HG02678 (cell line): ENCODE measurements at regions not wholly inside any gene's neighbourhood (a gene's known extent, or its start where the extent isn't known, plus 50 kb on each side); places are given as distances from the start of the nearest gene placed in this dataset.

Experiments
- ATAC-seq: cut with Tn5 transposase; IDR thresholded peaks from one replicate; pipeline ENCODE4 v1.9.1; 2021; ENCODE audit warnings: mild to moderate bottlenecking, moderate library complexity; ENCODE audit not compliant: unreplicated experiment

DNA sequence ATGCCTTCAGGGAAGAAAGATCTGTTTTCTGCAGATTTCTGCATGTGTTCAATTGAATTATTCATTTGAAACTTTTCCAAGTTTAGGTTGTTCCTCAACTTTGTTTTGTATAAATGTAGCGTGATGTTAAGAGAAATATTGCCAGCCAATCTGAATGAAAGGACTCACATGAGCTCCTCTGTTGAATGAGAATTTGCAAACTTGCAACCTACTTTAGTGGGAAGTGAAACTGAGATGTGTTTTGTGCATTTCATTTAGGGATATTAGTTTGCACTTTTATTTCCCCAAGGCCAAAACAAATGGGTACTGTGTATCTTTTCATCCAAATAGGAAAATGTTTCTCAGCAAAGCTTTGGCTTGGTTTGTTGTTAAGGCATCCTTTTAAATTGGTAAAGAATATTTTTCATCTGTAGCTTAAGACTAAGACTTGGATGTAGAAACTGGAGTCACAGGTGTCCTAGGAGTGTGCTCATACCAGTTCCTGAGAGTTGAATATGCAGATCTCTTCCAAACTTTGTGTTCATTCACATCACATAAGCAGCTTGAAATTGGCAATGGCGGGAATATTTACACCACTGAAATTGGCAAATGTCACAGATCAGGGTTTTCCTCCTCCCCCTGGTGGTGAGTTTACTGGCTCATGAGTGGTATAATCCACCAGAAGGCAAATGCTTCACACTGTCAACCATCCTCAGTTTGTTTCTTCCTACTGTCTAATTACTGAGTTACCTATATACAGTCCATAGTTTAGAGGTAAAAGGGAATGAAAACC lies 193.6 kb upstream of the BANK1 start:
- peak; percentile 57 for ATAC-seq

DNA sequence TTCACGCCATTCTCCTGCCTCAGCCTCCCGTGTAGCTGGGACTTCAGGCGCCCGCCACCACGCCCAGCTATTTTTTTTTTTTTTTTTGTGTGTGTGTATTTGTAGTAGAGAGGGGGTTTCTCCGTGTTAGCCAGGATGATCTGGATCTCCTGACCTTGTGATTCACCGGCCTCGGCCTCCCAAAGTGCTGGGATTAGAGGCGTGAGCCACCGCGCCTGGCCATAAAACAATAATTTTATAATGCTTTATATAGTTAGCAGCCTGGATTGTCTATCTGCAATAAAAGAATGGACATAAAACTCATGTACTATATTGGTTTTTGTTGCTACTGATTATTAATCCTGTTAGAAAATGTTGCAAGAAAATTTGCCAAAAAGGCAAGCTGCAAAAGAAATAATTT lies 195.9 kb upstream of the BANK1 start:
- ATAC-seq, result no peak

DNA sequence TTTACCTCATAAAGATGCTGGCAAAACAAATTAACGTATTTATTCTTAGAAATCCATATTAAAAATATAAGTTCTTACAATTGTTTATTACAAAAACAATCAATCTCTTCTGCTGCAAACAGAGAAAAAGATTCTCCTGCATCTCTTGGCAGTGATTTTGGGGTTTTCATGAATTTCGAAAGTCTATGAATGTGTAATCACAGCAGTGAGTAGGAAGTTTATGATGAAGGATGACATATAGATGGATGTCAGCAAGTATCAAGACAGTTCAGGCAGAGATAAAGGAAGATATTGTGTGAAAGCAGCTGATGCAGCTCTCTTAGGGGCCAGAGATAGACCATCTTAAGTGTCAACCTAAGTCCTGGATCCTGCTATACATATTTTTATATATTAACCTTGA lies 196.9 kb upstream of the BANK1 start:
- ATAC-seq, result no peak

DNA sequence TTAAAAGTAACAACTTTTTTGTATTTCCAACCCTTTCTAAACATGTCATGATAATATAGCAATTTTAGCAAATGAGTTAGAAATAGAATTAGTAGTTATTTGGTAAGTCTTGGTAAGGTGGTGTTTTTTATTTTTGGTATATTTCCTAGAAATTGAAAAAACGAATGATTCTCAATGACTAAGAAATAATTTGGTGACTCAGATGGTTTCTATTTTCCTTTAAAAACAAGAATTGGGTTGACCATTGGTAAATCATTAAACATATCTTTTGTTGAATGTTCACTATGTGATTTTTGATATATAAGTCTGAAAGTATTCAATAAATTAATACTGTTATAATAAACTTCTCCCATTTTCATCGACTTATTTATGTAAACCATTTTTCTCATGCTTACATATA lies 206.2 kb upstream of the BANK1 start:
- ATAC-seq, result no peak

DNA sequence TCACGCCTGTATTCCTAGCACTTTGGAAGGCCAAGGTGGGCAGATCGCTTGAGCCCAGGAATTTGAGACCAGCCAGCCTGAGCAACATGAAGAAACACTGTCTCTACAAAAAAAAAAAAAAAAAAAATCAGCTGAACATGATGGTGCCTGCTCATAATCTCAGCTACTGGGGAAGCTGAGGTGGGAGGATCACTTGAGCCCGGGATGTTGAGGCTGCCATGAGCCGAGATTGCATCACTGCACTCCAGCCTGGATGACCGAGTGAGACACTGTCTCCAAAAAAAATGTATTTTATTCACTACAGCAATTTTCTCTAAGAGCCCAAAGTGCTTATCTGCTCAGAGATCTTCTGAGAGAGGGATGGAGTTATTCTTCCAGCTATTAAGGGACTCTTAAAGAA lies 215.8 kb upstream of the PPP3CA start:
- ATAC-seq, result no peak

DNA sequence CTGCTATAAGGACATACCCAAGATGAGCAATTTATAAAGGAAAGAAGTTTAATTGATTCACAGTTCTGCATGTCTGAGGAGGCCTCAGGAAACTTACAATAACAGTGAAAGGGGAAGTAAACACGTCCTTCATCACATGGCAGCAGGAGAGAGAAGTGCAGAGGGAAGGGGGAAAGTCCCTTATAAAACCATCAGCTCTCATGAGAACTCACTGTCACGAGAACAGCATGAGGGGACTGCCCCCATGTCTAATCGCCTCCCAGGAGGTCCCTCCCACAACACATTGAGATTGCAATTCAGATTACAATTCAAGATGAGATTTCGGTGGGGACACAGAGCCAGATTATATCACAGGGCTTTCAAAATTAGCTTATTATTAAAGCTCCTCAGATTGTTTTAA lies 209.5 kb upstream of the PPP3CA start:
- no peak for ATAC-seq

DNA sequence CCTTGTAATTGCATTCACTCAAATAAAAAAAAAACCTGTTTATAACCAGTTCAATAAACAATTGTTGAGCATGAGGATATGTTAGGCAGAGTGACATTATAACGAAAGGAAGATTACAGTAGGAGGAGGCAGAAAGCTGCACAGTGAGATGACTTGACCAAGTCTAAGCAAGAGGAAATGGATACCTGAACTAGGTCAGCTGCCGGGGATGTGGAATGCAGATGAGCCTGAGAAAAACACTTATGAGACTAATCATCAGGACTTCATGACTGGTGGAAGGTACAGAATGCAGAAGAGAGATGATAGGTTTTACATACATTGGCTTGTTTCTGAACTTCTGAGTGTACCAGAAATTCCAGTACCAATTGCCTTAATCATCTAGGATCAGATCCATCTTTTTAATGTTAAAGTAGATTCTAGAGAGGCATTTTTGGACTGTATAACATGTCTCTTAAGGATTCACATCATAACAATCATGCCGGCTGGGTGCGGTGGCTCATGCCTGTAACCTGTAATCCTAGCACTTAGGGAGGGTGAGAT lies 208.1 kb upstream of the PPP3CA start:
- ATAC-seq, result no peak

DNA sequence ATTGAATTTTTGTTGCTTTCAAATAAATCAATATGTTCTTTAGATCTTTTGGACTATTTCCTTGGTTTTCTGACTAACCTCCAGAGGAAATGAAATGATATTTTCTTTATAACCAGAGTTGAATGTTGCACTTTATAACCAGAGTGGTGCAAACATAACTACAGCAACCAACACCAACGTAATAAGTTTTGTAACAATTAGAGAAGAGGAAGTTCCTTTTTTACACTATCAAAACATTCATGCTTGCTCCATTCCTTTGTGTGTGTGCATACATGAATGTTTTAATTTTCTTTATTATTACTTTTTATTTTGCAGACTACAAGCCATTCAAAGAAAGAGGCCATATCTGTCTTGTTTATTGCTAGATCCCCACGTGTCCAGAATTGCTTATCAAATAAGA lies 193.0 kb upstream of the PPP3CA start:
- ATAC-seq, result no peak

DNA sequence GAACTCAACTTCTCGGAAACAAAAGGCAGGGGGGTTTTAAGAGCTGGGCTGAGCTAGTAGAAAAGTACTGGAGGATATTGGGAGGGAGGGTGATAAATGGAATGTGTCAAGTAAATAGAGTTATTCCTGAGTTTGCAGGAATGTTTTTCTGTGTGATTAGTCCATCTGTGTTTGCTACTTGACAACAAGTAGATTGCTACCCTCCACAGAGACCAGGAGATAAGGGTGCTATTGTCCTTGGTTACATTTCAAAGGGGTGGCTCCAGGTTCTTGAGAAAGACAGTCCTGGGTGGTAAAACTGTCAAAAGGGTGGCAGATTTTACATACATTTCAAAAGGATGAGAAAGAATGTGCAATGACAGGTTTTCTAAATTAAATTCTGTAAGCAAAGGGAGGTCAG lies 181.2 kb upstream of the PPP3CA start:
- ATAC-seq, result no peak

DNA sequence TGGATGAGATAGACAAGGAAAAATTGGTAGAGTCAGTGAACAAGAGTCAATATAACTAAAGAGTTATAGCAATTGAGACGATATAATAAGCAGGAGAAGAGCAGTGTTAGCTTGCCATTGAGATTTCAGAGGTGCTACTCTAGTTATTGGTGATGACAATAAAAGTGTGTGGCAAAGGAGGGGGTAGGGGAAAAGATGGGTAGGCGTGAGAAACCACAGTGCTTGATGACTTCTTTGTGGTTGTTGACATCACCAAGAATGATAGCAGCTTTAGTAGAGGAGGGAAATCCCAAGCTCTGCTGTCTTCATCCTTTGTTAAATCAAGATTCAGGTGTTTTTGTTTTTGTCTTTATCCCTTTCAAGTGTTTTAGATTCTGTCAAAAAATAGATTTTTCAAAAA lies 179.9 kb upstream of the PPP3CA start:
- peak; percentile 92 for ATAC-seq

DNA sequence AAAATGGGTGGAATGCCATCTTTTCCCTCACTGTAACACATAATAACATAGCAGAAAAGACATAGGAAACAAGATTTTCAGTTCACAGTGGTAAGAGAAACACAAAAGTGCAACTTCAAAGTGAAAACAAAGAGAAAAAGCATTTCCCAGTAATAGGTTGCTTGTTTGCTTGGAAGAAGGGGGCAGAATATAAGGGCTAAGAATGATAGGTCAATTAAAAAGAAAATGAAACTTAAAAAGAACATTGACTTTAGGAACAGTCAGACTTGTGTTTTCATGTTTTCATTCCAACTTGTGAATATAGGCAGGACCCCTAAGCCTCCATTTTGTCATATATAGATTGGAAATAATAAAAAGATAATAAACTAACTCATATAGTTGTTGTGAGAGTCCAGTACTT lies 168.2 kb upstream of the PPP3CA start:
- ATAC-seq, result no peak

DNA sequence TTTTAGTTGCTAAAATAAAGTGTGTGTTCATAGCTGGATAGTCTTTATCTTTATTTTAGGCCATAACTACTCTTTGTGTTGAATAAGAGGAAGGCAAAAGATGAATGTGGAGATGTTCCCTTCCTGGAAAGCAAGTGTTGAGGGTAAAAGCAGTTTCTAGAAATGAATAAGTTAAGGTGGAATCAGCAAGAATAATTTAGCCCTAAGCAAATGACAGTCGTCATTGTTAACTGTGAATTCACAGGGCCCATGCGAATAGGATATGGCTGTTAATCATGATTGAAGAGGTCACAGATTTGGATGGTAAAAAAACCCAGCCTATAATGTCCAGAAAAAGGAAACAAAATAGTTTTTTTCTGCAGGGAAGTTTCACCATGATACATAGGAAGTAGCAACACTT lies 167.8 kb upstream of the PPP3CA start:
- no peak for ATAC-seq

DNA sequence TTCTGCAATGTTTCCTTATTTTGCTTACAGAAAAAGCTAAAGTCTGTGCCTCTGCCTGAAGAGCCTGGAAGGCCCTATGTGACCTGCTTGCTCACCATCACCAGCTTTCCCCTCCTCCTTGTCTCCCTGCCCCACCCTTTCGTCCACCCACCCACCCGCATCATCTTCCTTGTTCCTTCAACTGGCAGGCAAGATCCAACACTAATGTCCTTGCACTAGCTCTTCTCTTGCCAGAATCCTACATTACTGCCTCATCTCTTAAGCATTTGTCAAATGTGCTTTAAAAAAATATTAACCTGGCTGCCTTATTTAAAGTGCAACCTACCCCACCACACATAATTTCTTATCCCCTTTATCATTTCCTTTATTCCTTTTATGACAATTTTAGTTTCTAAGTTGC lies 165.1 kb upstream of the PPP3CA start:
- no peak for ATAC-seq

DNA sequence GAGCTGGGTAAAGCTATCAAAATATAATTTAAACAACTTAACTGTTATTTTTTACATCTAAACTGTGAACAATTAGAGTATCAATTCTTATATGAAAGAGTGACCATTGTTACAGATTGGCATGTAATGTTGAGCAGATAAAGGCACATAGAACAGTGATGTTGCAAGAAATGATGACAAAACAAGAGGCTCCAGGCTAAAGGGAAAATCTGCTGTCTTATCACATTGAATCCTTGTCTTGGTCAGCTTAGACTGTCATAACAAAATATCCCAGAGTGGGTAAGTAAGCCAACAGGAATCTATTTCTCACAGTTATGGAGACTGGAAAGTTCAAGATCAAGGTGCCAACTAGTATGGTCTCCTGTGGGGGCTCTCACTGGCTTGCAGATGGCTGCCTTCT lies 154.1 kb upstream of the PPP3CA start:
- ATAC-seq, result no peak

DNA sequence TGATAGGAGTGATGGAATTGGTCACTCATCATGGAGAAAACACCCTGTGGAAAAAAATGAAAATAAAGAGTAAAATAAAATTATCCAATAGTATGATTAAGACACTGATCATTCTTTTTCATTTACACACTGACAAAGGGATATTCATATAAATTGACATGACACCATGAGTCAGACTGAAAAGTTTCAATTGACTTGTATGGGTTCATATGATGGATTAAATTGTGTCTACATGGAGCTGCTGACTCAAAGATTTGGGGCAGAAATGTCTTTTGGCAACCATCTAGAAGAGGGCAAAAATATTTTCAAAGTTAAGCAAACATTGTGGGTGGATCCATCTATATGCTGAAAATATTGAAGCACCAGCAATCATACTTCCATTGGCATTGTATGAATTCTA lies 153.4 kb upstream of the PPP3CA start:
- ATAC-seq, result no peak

DNA sequence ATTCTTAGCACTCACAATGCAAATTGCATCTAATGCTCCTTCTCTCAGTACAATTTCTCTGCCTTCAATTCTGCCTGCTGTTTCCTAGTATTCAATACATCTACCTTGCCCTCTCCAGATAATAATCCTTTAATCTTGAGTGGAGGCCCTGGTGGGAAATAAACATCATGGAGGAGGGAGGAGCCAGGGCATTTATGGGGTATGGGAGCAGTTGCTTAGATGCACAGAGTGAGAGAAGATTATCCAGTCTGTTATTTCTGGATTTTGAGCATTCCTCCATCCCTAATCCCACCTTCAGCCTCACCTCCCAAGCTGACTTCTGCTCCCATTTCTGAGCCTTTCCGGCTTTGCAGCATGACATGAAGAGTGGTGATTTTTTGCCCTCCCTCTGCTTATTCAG lies 127.9 kb upstream of the PPP3CA start:
- ATAC-seq, result no peak

DNA sequence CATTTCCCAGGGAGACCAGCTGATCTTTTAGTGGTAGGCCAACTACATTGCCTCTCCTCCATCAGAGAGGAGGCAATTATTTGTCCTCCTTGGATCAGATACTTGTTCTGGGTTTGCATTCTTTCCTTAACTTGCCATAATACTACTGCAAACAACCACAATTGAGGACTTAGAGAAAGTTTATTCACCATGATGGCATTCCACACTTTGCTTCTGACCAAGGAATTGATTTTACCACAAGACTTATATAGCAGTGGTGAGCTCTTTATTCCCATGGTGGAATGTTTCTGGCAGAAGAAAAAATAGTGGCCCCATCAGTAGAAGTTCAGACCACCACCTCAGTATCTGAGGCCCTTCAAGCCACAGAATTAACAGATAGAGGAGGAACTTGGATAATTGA lies 123.9 kb upstream of the PPP3CA start:
- ATAC-seq, result no peak

DNA sequence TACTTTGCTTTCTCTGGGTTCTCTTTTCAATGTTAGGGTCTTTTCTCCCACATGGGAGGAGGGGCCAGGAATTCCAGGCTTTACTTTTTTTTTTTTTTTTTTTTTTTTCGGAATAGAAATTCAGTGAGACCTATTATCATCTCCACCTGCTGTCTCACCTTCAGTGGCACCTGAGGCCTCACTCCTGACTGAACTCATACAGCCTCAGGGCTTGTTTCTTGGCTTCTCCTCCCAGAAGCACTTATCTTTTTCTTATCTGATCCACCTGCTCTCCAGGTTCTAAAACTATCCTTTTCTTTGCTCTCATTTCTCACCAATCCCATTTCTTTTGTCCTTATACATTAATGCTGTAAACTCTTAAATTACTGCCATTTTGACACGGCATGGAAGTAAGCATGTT lies 117.3 kb upstream of the PPP3CA start:
- ATAC-seq, result no peak

DNA sequence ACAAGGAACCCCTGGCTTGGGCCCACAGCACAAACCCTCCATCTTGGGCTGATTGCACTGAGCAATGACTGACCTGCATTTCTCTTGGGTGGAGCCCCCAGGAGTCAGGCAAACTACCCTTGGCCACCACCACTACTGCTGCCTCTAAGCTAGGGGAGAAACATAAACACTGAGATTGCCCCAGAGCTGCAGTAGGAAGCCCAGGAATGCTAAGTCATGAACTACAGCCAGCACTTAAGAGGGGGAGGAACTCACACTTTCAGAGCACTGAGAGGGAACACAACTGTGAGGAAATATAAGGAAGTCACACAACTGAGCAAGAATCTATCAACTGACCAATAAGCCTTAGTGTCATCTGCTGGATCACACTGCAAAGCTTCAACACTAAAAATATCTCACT lies 111.6 kb upstream of the PPP3CA start:
- ATAC-seq, result no peak

DNA sequence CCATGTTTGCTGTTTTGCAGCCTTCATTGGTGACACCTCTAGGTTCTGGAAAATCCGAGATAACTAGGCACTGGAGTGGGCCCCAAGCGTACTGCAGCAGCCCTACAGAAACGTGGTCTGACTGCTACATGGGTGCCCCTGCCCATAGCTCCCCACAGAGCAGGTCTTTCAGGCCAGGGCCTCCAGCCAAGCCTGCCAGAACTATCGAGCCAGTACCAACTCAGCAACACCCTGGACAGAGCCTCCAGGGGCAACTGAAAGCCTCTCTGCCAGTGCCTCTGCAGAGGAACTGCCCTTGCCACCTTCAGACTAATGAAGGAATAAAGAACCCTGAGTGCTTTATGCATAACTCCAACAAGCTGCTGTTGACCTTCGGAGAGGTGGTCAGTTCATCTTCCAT lies 111.1 kb upstream of the PPP3CA start:
- no peak for ATAC-seq

DNA sequence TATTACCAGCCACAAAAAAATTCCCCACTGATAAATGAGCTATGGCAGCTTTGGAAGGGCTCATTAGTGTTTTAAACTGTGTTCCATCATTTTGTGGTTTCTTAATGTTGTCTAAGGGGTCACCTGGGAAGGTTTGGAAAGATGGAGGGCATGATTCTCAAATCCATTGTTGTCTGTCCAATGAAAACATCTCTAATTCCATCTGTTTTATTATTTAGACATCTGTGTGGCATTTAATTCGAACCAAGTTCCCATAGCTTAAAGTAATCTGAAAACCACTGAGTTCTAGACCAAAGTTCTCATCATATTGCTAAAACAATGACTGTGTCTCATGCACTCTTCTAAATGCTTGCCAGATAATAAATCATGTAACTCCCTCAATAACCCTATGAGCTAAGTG lies 103.8 kb upstream of the PPP3CA start:
- ATAC-seq, result no peak

DNA sequence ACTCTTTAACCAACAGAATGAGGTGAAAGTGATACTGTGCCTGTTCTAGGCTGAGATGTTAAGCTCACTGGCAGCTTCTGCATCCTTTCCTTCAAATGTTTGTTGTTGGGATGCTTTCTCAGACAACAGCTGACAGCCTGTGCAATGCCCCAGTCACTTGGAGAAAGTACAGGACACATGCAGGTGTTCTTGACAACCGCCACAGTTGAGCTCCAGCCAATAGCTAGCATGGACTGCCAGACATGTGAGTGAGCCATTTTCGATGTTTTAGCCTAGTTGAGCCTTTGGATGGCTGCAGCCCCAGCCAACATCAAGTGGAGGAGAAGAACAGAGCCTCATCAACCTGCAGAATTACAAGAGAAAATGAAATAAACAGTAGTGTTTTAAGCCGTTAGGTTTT lies 94.1 kb upstream of the PPP3CA start:
- ATAC-seq, result no peak

DNA sequence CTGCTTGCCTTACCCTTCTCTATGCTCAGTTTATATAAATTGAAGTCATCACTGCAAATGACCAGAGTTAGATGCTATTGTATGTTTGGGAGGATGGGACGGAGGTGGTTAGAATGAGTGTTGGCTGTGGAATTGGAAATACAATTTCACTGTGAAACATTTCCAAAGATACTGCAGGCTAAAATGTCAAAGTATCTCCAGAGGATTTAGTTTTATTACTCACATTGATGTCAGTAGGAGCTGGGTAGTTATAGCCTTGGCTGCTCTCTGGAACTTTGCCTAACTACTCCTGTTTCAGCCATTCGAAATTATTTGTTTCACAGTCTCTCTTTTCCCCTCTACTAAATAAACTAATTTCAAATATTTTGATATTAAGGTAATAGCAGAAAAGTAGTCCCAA lies 92.6 kb upstream of the PPP3CA start:
- ATAC-seq, result no peak
